ENCODE measurements at regions not wholly inside any gene's neighbourhood (a gene's known extent, or its start where the extent isn't known, plus 50 kb on each side); places are given as distances from the start of the nearest gene placed in this dataset.
"Not testable (repeated sequence)": the region's sequence is repeated elsewhere in the genome, so short reads cannot be mapped to it uniquely, and the experiment has no call there.

- no peak for DNase-seq
- Mint-ChIP-seq H3K36me3 (ENCODE audit: low read depth) (no peaks in the 10 kb centered on the region), H3K4me1 (no peaks in the 10 kb centered on the region), H3K9me3 (peaks cover 1% of the 10 kb centered on the region), H3K27me3 (no peaks in the 10 kb centered on the region), H3K4me3 (no peak overlapping the region), H3K27ac (no peak overlapping the region)
- POLR2A ChIA-PET: no interaction called here
- CTCF ChIA-PET: no interaction called here
These were observed 413.1 kb upstream of the CLEC14A start for GRCh38 chr14:38669027-38669426.

- Mint-ChIP-seq H3K9me3 (no peaks in the 10 kb centered on the region), H3K4me1 (no peaks in the 10 kb centered on the region), H3K36me3 (ENCODE audit: low read depth) (no peaks in the 10 kb centered on the region), H3K27ac (no peak overlapping the region), H3K27me3 (no peaks in the 10 kb centered on the region), H3K4me3 (no peak overlapping the region)
- DNase-seq: no peak
- ChIA-PET POLR2A (no interaction called here), CTCF (no interaction called here)
These were observed 407.5 kb upstream of the CLEC14A start for GRCh38 chr14:38663382-38663781.

GRCh38 chr14:38662781-38663180 lies 406.9 kb upstream of the CLEC14A start:
- Mint-ChIP-seq H3K9me3 (no peaks in the 10 kb centered on the region), H3K4me3 (no peak overlapping the region), H3K27ac (no peak overlapping the region), H3K27me3 (no peaks in the 10 kb centered on the region), H3K36me3 (ENCODE audit: low read depth) (no peaks in the 10 kb centered on the region), H3K4me1 (no peaks in the 10 kb centered on the region)
- POLR2A ChIA-PET: no interaction called here
- CTCF ChIA-PET: no interaction called here
- DNase-seq: no peak

GRCh38 chr14:38646391-38646790 lies 390.5 kb upstream of the CLEC14A start:
- DNase-seq: no peak
- ChIA-PET CTCF (no interaction called here), POLR2A (no interaction called here)
- Mint-ChIP-seq H3K27ac (no peak overlapping the region), H3K36me3 (ENCODE audit: low read depth) (no peaks in the 10 kb centered on the region), H3K4me3 (no peak overlapping the region), H3K9me3 (no peaks in the 10 kb centered on the region), H3K4me1 (no peaks in the 10 kb centered on the region), H3K27me3 (no peaks in the 10 kb centered on the region)

GRCh38 chr14:38634913-38635312 lies 379.0 kb upstream of the CLEC14A start:
- H3K4me3 Mint-ChIP-seq; H3K4me1 Mint-ChIP-seq; H3K9me3 Mint-ChIP-seq; POLR2A ChIA-PET; H3K36me3 Mint-ChIP-seq (ENCODE audit: low read depth); H3K27me3 Mint-ChIP-seq; H3K27ac Mint-ChIP-seq; CTCF ChIA-PET; DNase-seq: not testable (repeated sequence)

GRCh38 chr14:38629412-38629811 lies 373.5 kb upstream of the CLEC14A start:
- Mint-ChIP-seq H3K4me3 (no peak overlapping the region), H3K9me3 (peaks cover 14% of the 10 kb centered on the region), H3K27me3 (no peaks in the 10 kb centered on the region), H3K36me3 (ENCODE audit: low read depth) (no peaks in the 10 kb centered on the region), H3K4me1 (no peaks in the 10 kb centered on the region), H3K27ac (no peak overlapping the region)
- POLR2A ChIA-PET: no interaction called here
- no peak for DNase-seq
- CTCF ChIA-PET: no interaction called here

- CTCF ChIA-PET: no interaction called here
- Mint-ChIP-seq H3K27me3 (no peaks in the 10 kb centered on the region), H3K4me1 (no peaks in the 10 kb centered on the region), H3K27ac (no peak overlapping the region), H3K4me3 (no peak overlapping the region), H3K9me3 (peaks cover 14% of the 10 kb centered on the region), H3K36me3 (ENCODE audit: low read depth) (no peaks in the 10 kb centered on the region)
- POLR2A ChIA-PET: no interaction called here
- no peak for DNase-seq
These were observed 371.3 kb upstream of the CLEC14A start for GRCh38 chr14:38627163-38627562.

- ChIA-PET CTCF (interaction anchor here (0.7 kb wide), 1 partner anchor 104 kb away, joined by 4 read pairs; no protein-coding TSS in a partner anchor), POLR2A (interaction anchor here (0.7 kb wide), 1 partner anchor 477 kb away, joined by 7 read pairs; no protein-coding TSS in a partner anchor)
- DNase-seq: no peak
- Mint-ChIP-seq H3K36me3 (ENCODE audit: low read depth) (no peaks in the 10 kb centered on the region), H3K4me3 (no peak overlapping the region), H3K4me1 (no peaks in the 10 kb centered on the region), H3K27me3 (no peaks in the 10 kb centered on the region), H3K27ac (no peak overlapping the region), H3K9me3 (peaks cover 10% of the 10 kb centered on the region)
These were observed 367.8 kb upstream of the CLEC14A start for GRCh38 chr14:38623661-38624060.

- Mint-ChIP-seq H3K9me3 (peaks cover 3% of the 10 kb centered on the region), H3K27me3 (no peaks in the 10 kb centered on the region), H3K36me3 (ENCODE audit: low read depth) (no peaks in the 10 kb centered on the region), H3K4me3 (no peak overlapping the region), H3K4me1 (no peaks in the 10 kb centered on the region), H3K27ac (no peak overlapping the region)
- ChIA-PET CTCF (no interaction called here), POLR2A (no interaction called here)
- no peak for DNase-seq
These were observed 362.6 kb upstream of the CLEC14A start for GRCh38 chr14:38618514-38618913.

- peaks cover 3% of the 10 kb centered on the region for H3K9me3 Mint-ChIP-seq
- peaks cover 2% of the 10 kb centered on the region for H3K27me3 Mint-ChIP-seq
- no peak overlapping the region for H3K27ac Mint-ChIP-seq
- POLR2A ChIA-PET: no interaction called here
- DNase-seq: no peak
- H3K36me3 Mint-ChIP-seq (ENCODE audit: low read depth): no peaks in the 10 kb centered on the region
- CTCF ChIA-PET: no interaction called here
- no peak overlapping the region for H3K4me3 Mint-ChIP-seq
- no peaks in the 10 kb centered on the region for H3K4me1 Mint-ChIP-seq
These were observed 361.1 kb upstream of the CLEC14A start for GRCh38 chr14:38616959-38617358.

- POLR2A ChIA-PET: no interaction called here
- no peak overlapping the region for H3K4me3 Mint-ChIP-seq
These were observed 356.0 kb upstream of the CLEC14A start for GRCh38 chr14:38611928-38612327.

GRCh38 chr14:38608244-38608643 lies 352.4 kb upstream of the CLEC14A start:
- no peaks in the 10 kb centered on the region for H3K9me3 Mint-ChIP-seq
- no peaks in the 10 kb centered on the region for H3K36me3 Mint-ChIP-seq (ENCODE audit: low read depth)
- H3K27ac Mint-ChIP-seq: no peak overlapping the region
- no peaks in the 10 kb centered on the region for H3K4me1 Mint-ChIP-seq
- ChIA-PET POLR2A (no interaction called here), CTCF (no interaction called here)
- no peak for DNase-seq
- no peaks in the 10 kb centered on the region for H3K27me3 Mint-ChIP-seq
- no peak overlapping the region for H3K4me3 Mint-ChIP-seq

More at GRCh38 chr14:38611928-38612327, 356.0 kb upstream of the CLEC14A start:
- H3K36me3 Mint-ChIP-seq (ENCODE audit: low read depth): no peaks in the 10 kb centered on the region
- CTCF ChIA-PET: no interaction called here
- H3K4me1 Mint-ChIP-seq: no peaks in the 10 kb centered on the region
- no peaks in the 10 kb centered on the region for H3K9me3 Mint-ChIP-seq
- H3K27me3 Mint-ChIP-seq: peaks cover 2% of the 10 kb centered on the region
- DNase-seq: no peak
- H3K27ac Mint-ChIP-seq: no peak overlapping the region

GRCh38 chr14:38605193-38606114 lies 349.6 kb upstream of the CLEC14A start:
- no peaks in the 10 kb centered on the region for H3K9me3 Mint-ChIP-seq
- H3K36me3 Mint-ChIP-seq (ENCODE audit: low read depth): no peaks in the 10 kb centered on the region
- no peaks in the 10 kb centered on the region for H3K4me1 Mint-ChIP-seq
- ChIA-PET CTCF (no interaction called here), POLR2A (no interaction called here)
- no peaks in the 10 kb centered on the region for H3K27me3 Mint-ChIP-seq
- H3K27ac Mint-ChIP-seq: no peak overlapping the region
- H3K4me3 Mint-ChIP-seq: no peak overlapping the region
- DNase-seq: no peak

- H3K27ac Mint-ChIP-seq; POLR2A ChIA-PET; CTCF ChIA-PET; H3K36me3 Mint-ChIP-seq (ENCODE audit: low read depth); H3K4me1 Mint-ChIP-seq; DNase-seq; H3K27me3 Mint-ChIP-seq; H3K9me3 Mint-ChIP-seq; H3K4me3 Mint-ChIP-seq: not testable (repeated sequence)
These were observed 344.7 kb upstream of the CLEC14A start for GRCh38 chr14:38600572-38600971.
